Neural progenitor cell (in vitro differentiated cells): ENCODE measurements at regions not wholly inside any gene's neighbourhood (a gene's known extent, or its start where the extent isn't known, plus 50 kb on each side); places are given as distances from the start of the nearest gene placed in this dataset.
A peak's percentile ranks its signal among the peaks of the same experiment; 100 is the strongest.

ENCODE experiments used
- DNase-seq: peaks from one replicate; pipeline ENCODE4 v3.0.0-alpha.2; 2016; ENCODE audit warnings: low spot score
- H2AFZ ChIP-seq: fragments of 200-600 bp; sonication (generic); replicated peaks from 2 replicates; pipeline ENCODE4 v1.6.1; 2016; ENCODE audit warnings: antibody characterized with exemption
- H3F3A ChIP-seq: fragments of 200-600 bp; sonication (generic); 2 replicates; pipeline ENCODE4 v1.6.1; 2016; ENCODE audit warnings: antibody characterized with exemption, low read depth
- H3K27ac ChIP-seq: fragments of 200-600 bp; sonication (generic); 2 replicates; pipeline ENCODE4 v1.5.1; 2016; ENCODE audit warnings: mild to moderate bottlenecking
- H3K27me3 ChIP-seq: fragments of 200-600 bp; sonication (generic); 2 replicates; pipeline ENCODE4 v1.6.1; 2016; ENCODE audit warnings: mild to moderate bottlenecking, moderate library complexity
- H3K36me3 ChIP-seq: fragments of 200-600 bp; sonication (generic); 2 replicates; pipeline ENCODE4 v1.5.1; 2016
- H3K4me1 ChIP-seq: fragments of 200-600 bp; sonication (generic); 2 replicates; pipeline ENCODE4 v1.6.1; 2016; ENCODE audit warnings: mixed run types
- H3K4me2 ChIP-seq: fragments of 200-600 bp; sonication (generic); 2 replicates; pipeline ENCODE4 v1.6.1; 2016
- H3K4me3 ChIP-seq: fragments of 200-600 bp; sonication (generic); 2 replicates; pipeline ENCODE4 v1.5.1; 2016
- H3K79me2 ChIP-seq: fragments of 200-600 bp; sonication (generic); 2 replicates; pipeline ENCODE4 v1.6.1; 2016; ENCODE audit warnings: low read depth
- H3K9ac ChIP-seq: fragments of 200-600 bp; sonication (generic); 2 replicates; pipeline ENCODE4 v1.6.1; 2016
- H3K9me3 ChIP-seq: fragments of 200-600 bp; sonication (generic); 2 replicates; pipeline ENCODE4 v1.5.1; 2016; ENCODE audit warnings: low read depth
- H4K20me1 ChIP-seq: fragments of 200-600 bp; sonication (generic); 2 replicates; pipeline ENCODE4 v1.6.1; 2016; ENCODE audit warnings: low read depth
- H3K27ac Mint-ChIP-seq: 3 replicates; pipeline ENCODE4 v1.8.0; 2021; ENCODE audit warnings: mixed read lengths
- H3K27me3 Mint-ChIP-seq: 2 replicates; pipeline ENCODE4 v1.8.0; 2022; ENCODE audit warnings: low read depth, mild to moderate bottlenecking, inconsistent platforms, moderate library complexity, mixed read lengths; ENCODE audit not compliant: insufficient read depth
- H3K36me3 Mint-ChIP-seq: 3 replicates; pipeline ENCODE4 v1.8.0; 2021; ENCODE audit warnings: mixed read lengths
- H3K4me1 Mint-ChIP-seq: 3 replicates; pipeline ENCODE4 v1.8.0; 2021; ENCODE audit warnings: mixed read lengths
- H3K4me3 Mint-ChIP-seq: 3 replicates; pipeline ENCODE4 v1.8.0; 2021; ENCODE audit warnings: mild to moderate bottlenecking, moderate library complexity, mixed read lengths
- H3K9me3 Mint-ChIP-seq: 3 replicates; pipeline ENCODE4 v1.8.0; 2020; ENCODE audit warnings: mixed read lengths
- CTCF ChIP-seq: fragments of 200-600 bp; sonication (generic); IDR thresholded peaks from 2 replicates; pipeline ENCODE4 v1.5.1; 2017; ENCODE audit warnings: antibody characterized with exemption, mild to moderate bottlenecking
- EZH2 ChIP-seq: fragments of 200-600 bp; sonication (generic); IDR thresholded peaks from 2 replicates; pipeline ENCODE4 v1.6.1; 2017; ENCODE audit warnings: antibody characterized with exemption, mild to moderate bottlenecking, moderate library complexity
- EZH2phosphoT487 ChIP-seq: fragments of 200-600 bp; sonication (generic); IDR thresholded peaks from 2 replicates; pipeline ENCODE4 v1.6.1; 2017; ENCODE audit warnings: antibody characterized with exemption

- Histone ChIP-seq H3K79me2 (no peaks in the 10 kb centered on the region), H3K9me3 (no peaks in the 10 kb centered on the region), H3K27ac (no peak overlapping the region), H3K9ac (no peak overlapping the region), H3K4me2 (no peak overlapping the region), H3K27me3 (peaks cover 60% of the 10 kb centered on the region), H3F3A (no peaks in the 10 kb centered on the region), H3K4me1 (no peaks in the 10 kb centered on the region), H2AFZ (no peak overlapping the region), H3K36me3 (no peaks in the 10 kb centered on the region), H3K4me3 (no peak overlapping the region), H4K20me1 (no peaks in the 10 kb centered on the region)
- Mint-ChIP-seq H3K27ac (no peak overlapping the region), H3K9me3 (no peaks in the 10 kb centered on the region), H3K4me1 (peaks cover 3% of the 10 kb centered on the region), H3K4me3 (no peak overlapping the region), H3K36me3 (no peaks in the 10 kb centered on the region), H3K27me3 (peaks cover 8% of the 10 kb centered on the region)
- DNase-seq: no peak
- TF ChIP-seq CTCF (no peak), EZH2phosphoT487 (no peak)
These were observed 139.0 kb downstream of the PRDM13 start for GRCh38 chr6:99745651-99746050.

DNA sequence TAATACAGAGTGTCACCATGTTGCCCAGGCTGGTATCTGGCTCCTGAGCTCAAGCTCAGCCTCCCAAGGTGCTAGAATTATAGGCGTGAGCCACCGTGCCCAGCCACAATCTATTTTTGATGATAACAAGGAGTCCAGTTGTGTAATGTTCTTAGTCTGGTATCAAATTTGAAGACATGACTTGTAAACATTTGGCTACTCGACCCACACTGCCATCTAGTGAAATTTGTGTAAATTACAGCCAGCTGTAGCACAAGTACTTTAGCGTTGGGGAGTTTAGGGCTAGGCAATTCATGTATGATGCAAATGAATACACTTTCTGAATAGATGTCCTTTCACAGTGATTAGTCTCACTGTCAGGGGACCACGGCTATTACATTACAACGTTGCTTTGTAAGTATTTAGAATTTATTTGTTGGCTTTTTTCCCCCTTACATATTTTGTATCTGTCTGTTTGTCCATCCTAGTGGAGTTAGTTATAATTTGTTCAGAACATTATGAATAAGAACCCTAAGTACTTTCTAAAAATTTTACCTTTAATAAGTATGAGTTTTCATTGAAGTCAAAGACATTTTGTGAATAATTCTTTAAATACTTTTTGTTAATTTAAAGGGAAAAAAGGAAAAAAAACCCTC lies 139.7 kb downstream of the PRDM13 start:
- H3K9me3 Mint-ChIP-seq: no peaks in the 10 kb centered on the region
- TF ChIP-seq CTCF: peak; percentile 86
- no peak for TF ChIP-seq EZH2phosphoT487
- H3K27me3 ChIP-seq: peaks cover 53% of the 10 kb centered on the region
- no peak overlapping the region for H3K27ac ChIP-seq
- H3K4me3 Mint-ChIP-seq: no peak overlapping the region
- H3K79me2 ChIP-seq: no peaks in the 10 kb centered on the region
- no peaks in the 10 kb centered on the region for H3K9me3 ChIP-seq
- H3K4me1 ChIP-seq: no peaks in the 10 kb centered on the region
- H2AFZ ChIP-seq: no peak overlapping the region
- no peaks in the 10 kb centered on the region for H3K36me3 Mint-ChIP-seq
- no peaks in the 10 kb centered on the region for H3K36me3 ChIP-seq
- H3K4me1 Mint-ChIP-seq: peaks cover 3% of the 10 kb centered on the region
- peaks cover 7% of the 10 kb centered on the region for H3K27me3 Mint-ChIP-seq
- DNase-seq: peak; percentile 72
- H3K4me2 ChIP-seq: no peak overlapping the region
- H4K20me1 ChIP-seq: no peaks in the 10 kb centered on the region
- no peaks in the 10 kb centered on the region for H3F3A ChIP-seq
- no peak overlapping the region for H3K9ac ChIP-seq
- H3K4me3 ChIP-seq: no peak overlapping the region
- H3K27ac Mint-ChIP-seq: no peak overlapping the region

DNA sequence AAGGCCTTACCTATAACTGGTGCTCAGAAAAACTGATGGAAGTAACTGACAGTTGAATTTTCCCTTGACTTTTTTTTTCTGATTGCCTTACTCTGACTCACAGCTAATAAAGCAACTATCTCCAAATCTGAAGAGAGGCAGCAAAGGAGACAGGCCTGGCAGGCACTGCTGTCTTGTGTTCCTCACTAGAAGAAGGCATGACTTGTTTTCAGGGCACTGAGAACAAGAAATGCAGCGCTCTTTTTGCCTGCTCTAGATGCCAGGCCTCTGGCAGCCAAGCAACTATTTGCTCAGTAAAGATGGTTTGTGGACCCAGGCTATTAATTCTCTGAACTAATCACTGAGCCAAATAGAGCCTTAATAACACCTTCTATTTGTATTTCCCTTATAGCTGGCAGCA lies 155.1 kb downstream of the PRDM13 start:
- Mint-ChIP-seq H3K4me1 (no peaks in the 10 kb centered on the region), H3K4me3 (no peak overlapping the region), H3K27ac (no peak overlapping the region), H3K27me3 (no peaks in the 10 kb centered on the region), H3K36me3 (no peaks in the 10 kb centered on the region), H3K9me3 (no peaks in the 10 kb centered on the region)
- no peaks in the 10 kb centered on the region for H3K4me1 ChIP-seq
- H3K4me3 ChIP-seq: no peak overlapping the region
- no peaks in the 10 kb centered on the region for H4K20me1 ChIP-seq
- no peaks in the 10 kb centered on the region for H3K79me2 ChIP-seq
- no peak for TF ChIP-seq CTCF
- no peak for TF ChIP-seq EZH2
- TF ChIP-seq EZH2phosphoT487: no peak
- no peak overlapping the region for H2AFZ ChIP-seq
- DNase-seq: no peak
- no peak overlapping the region for H3K9ac ChIP-seq
- H3K27me3 ChIP-seq: peaks cover 13% of the 10 kb centered on the region
- no peaks in the 10 kb centered on the region for H3F3A ChIP-seq
- no peak overlapping the region for H3K27ac ChIP-seq
- H3K9me3 ChIP-seq: no peaks in the 10 kb centered on the region
- no peaks in the 10 kb centered on the region for H3K36me3 ChIP-seq
- H3K4me2 ChIP-seq: no peak overlapping the region
